OCI-LY7 (cell line): ENCODE measurements at regions not wholly inside any gene's neighbourhood (a gene's known extent, or its start where the extent isn't known, plus 50 kb on each side); places are given as distances from the start of the nearest gene placed in this dataset.

ENCODE experiments used
- BruUV-seq: library from RNA; stranded (reverse); fragments of 400-500 nt; replicated peaks from 2 replicates; lab custom pipeline; 2021; lab: Mats Ljungman, UMichigan
- CTCF ChIA-PET: fragments of 300-600 bp; sonication (Branson Sonifier 250); formaldehyde crosslinking; loops from one replicate; lab custom pipeline; 2022; ENCODE audit warnings: antibody characterized with exemption; ENCODE audit not compliant: unreplicated experiment; lab: Charles Lee
- POLR2A ChIA-PET: fragments of 300-600 bp; sonication (Branson Sonifier 250); formaldehyde crosslinking; loops from one replicate; lab custom pipeline; 2022; ENCODE audit warnings: antibody characterized with exemption; lab: Charles Lee
- DNase-seq: peaks from one replicate; pipeline ENCODE4 v3.0.0-alpha.2; 2015; ENCODE audit warnings: low spot score
- H2AFZ ChIP-seq: fragments of 200-600 bp; sonication (generic), shearing (Covaris generic); 2 replicates; pipeline ENCODE4 v1.6.1; 2014; ENCODE audit warnings: mild to moderate bottlenecking, antibody characterized with exemption, low read length, moderate library complexity
- H3K27ac ChIP-seq: fragments of 200-600 bp; sonication (generic); 2 replicates; pipeline ENCODE4 v1.5.1; 2014; ENCODE audit warnings: mixed run types, low read depth, mild to moderate bottlenecking, moderate library complexity, low read length, inconsistent platforms; ENCODE audit not compliant: poor library complexity, severe bottlenecking
- H3K36me3 ChIP-seq: fragments of 200-600 bp; sonication (generic); 2 replicates; pipeline ENCODE4 v1.6.1; 2014; ENCODE audit warnings: mild to moderate bottlenecking, antibody characterized with exemption, low read length, moderate library complexity, mixed read lengths; ENCODE audit not compliant: insufficient read depth
- H3K4me1 ChIP-seq: fragments of 200-600 bp; sonication (generic); 2 replicates; pipeline ENCODE4 v1.5.1; 2014; ENCODE audit warnings: mild to moderate bottlenecking, low read length; ENCODE audit not compliant: insufficient read depth, poor library complexity, severe bottlenecking
- H3K4me2 ChIP-seq: fragments of 200-600 bp; sonication (generic); 2 replicates; pipeline ENCODE4 v1.6.1; 2014; ENCODE audit warnings: mild to moderate bottlenecking, low read length
- H3K4me3 ChIP-seq: fragments of 200-600 bp; sonication (generic); 2 replicates; pipeline ENCODE4 v1.5.1; 2014; ENCODE audit warnings: mild to moderate bottlenecking, low read depth, low read length; ENCODE audit not compliant: poor library complexity, severe bottlenecking
- H3K79me2 ChIP-seq: fragments of 200-600 bp; sonication (generic); 2 replicates; pipeline ENCODE4 v1.6.1; 2016; ENCODE audit warnings: low read depth, mild to moderate bottlenecking, low read length, moderate library complexity, mixed read lengths; ENCODE audit not compliant: insufficient read depth
- H3K9me2 ChIP-seq: fragments of 200-600 bp; sonication (generic); 2 replicates; pipeline ENCODE4 v1.6.1; 2016; ENCODE audit warnings: mild to moderate bottlenecking, low read length, mixed read lengths; ENCODE audit not compliant: insufficient read depth
- H3K9me3 ChIP-seq: fragments of 200-600 bp; sonication (generic); 2 replicates; pipeline ENCODE4 v1.6.1; 2014; ENCODE audit warnings: mild to moderate bottlenecking, mixed run types, low read length, mixed read lengths
- H4K20me1 ChIP-seq: fragments of 200-600 bp; sonication (generic); 2 replicates; pipeline ENCODE4 v1.6.1; 2014; ENCODE audit warnings: mild to moderate bottlenecking, antibody characterized with exemption, low read length, moderate library complexity, mixed read lengths; ENCODE audit not compliant: insufficient read depth
- CTCF ChIP-seq: fragments of 200-600 bp; sonication (generic); conservative IDR thresholded peaks from 2 replicates; pipeline ENCODE4 v1.5.1; 2014; ENCODE audit warnings: mild to moderate bottlenecking, antibody characterized with exemption, low read length, moderate library complexity, mixed read lengths
- EZH2phosphoT487 ChIP-seq: fragments of 200-600 bp; sonication (generic); IDR thresholded peaks from 2 replicates; pipeline ENCODE4 v1.6.1; 2018; ENCODE audit warnings: low read depth, borderline replicate concordance, mild to moderate bottlenecking, mixed run types, antibody characterized with exemption, low read length, moderate library complexity, mixed read lengths
- intact Hi-C: fragments of 100-400 bp; cut with micrococcal nuclease; formaldehyde crosslinking; loops from one replicate; pipeline ENCODE4 v1.10.0; 2022; ENCODE audit not compliant: unreplicated experiment

DNA sequence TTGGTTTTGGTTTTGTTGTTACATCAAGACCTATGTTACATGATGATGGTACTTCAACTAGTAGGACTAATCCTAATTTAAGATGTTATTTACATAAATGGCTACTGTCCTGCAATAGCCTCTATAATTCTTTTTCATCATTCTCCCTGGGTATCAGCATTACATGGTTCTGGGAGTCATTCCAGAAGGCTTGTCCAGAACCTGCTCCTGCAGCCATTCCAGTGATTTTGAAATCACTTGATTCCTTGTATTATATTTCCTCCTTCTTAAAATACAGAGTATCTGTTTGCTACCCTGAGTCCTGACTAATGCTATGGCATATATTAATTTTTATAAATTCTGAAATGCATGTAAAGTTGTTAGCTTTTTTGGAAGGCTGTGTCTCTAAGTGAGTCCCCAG lies 400.5 kb upstream of the MEIS1 start:
- H3K4me1 ChIP-seq, result no peaks in the 10 kb centered on the region
- POLR2A ChIA-PET, result no interaction called here
- no peaks in the 10 kb centered on the region for H3K9me2 ChIP-seq
- no peaks in the 10 kb centered on the region for H3K9me3 ChIP-seq
- CTCF ChIA-PET, result no interaction called here
- no peak for TF ChIP-seq CTCF
- no peak for TF ChIP-seq EZH2phosphoT487
- no peak overlapping the region for H3K4me3 ChIP-seq
- H2AFZ ChIP-seq, result no peak overlapping the region
- no peaks in the 10 kb centered on the region for H3K36me3 ChIP-seq
- no peak for DNase-seq
- intact Hi-C loops, result no loop called here
- no peaks in the 10 kb centered on the region for H4K20me1 ChIP-seq
- H3K27ac ChIP-seq, result no peak overlapping the region
- no peaks in the 10 kb centered on the region for H3K79me2 ChIP-seq
- no TSS peak for BruUV-seq
- no peak overlapping the region for H3K4me2 ChIP-seq

GRCh38 chr2:66032226-66032775 lies 402.6 kb upstream of the MEIS1 start:
- TF ChIP-seq EZH2phosphoT487 (no peak), CTCF (no peak)
- no peak for DNase-seq
- BruUV-seq, result no TSS peak
- Histone ChIP-seq H3K4me3 (no peak overlapping the region), H3K27ac (no peak overlapping the region), H3K9me2 (no peaks in the 10 kb centered on the region), H3K9me3 (no peaks in the 10 kb centered on the region), H2AFZ (no peak overlapping the region), H3K79me2 (no peaks in the 10 kb centered on the region), H3K4me1 (no peaks in the 10 kb centered on the region), H4K20me1 (no peaks in the 10 kb centered on the region), H3K36me3 (no peaks in the 10 kb centered on the region), H3K4me2 (no peak overlapping the region)
- ChIA-PET CTCF (no interaction called here), POLR2A (no interaction called here)
- intact Hi-C loops, result no loop called here

- Histone ChIP-seq H3K27ac (no peak overlapping the region), H2AFZ (no peak overlapping the region), H3K9me3 (no peaks in the 10 kb centered on the region), H4K20me1 (no peaks in the 10 kb centered on the region), H3K4me2 (no peak overlapping the region), H3K36me3 (no peaks in the 10 kb centered on the region), H3K4me1 (no peaks in the 10 kb centered on the region), H3K79me2 (no peaks in the 10 kb centered on the region), H3K4me3 (no peak overlapping the region), H3K9me2 (no peaks in the 10 kb centered on the region)
- BruUV-seq, result no TSS peak
- intact Hi-C loops, result no loop called here
- no peak for TF ChIP-seq CTCF
- TF ChIP-seq EZH2phosphoT487, result no peak
- ChIA-PET CTCF (no interaction called here), POLR2A (interaction anchor here (0.5 kb wide), 1 partner anchor 31 kb away, joined by 4 read pairs; no protein-coding TSS in a partner anchor)
- no peak for DNase-seq
Measured at GRCh38 chr2:66031236-66031635, 403.7 kb upstream of the MEIS1 start.
